ENCODE measurements at regions not wholly inside any gene's neighbourhood (a gene's known extent, or its start where the extent isn't known, plus 50 kb on each side); places are given as distances from the start of the nearest gene placed in this dataset.
"Not testable (repeated sequence)": the region's sequence is repeated elsewhere in the genome, so short reads cannot be mapped to it uniquely, and the experiment has no call there.

GRCh38 chr6:72533606-72534005 lies 88.3 kb upstream of the KCNQ5 start:
- no peak for DNase-seq (ENCODE audit: low read depth)

GRCh38 chr6:72534236-72534635 lies 87.6 kb upstream of the KCNQ5 start:
- DNase-seq (ENCODE audit: low read depth), result no peak

- no peak for DNase-seq (ENCODE audit: low read depth)
Observed at GRCh38 chr6:72535124-72535523, 86.7 kb upstream of the KCNQ5 start.

- no peak for DNase-seq (ENCODE audit: low read depth)
Observed at GRCh38 chr6:72547020-72547419, 74.8 kb upstream of the KCNQ5 start.

GRCh38 chr6:72551470-72551869 lies 70.4 kb upstream of the KCNQ5 start:
- no peak for DNase-seq (ENCODE audit: low read depth)

GRCh38 chr6:72552938-72553337 lies 68.9 kb upstream of the KCNQ5 start:
- no peak for DNase-seq (ENCODE audit: low read depth)

- DNase-seq (ENCODE audit: low read depth), result no peak
Observed at GRCh38 chr6:72553531-72554511, 68.0 kb upstream of the KCNQ5 start.

- no peak for DNase-seq (ENCODE audit: low read depth)
Observed at GRCh38 chr6:72554761-72555221, 67.1 kb upstream of the KCNQ5 start.

GRCh38 chr6:72559067-72559466 lies 62.8 kb upstream of the KCNQ5 start:
- DNase-seq (ENCODE audit: low read depth), result no peak

GRCh38 chr6:72559555-72559954 lies 62.3 kb upstream of the KCNQ5 start:
- no peak for DNase-seq (ENCODE audit: low read depth)

GRCh38 chr6:72560721-72561593 lies 60.9 kb upstream of the KCNQ5 start:
- no peak for DNase-seq (ENCODE audit: low read depth)

GRCh38 chr6:72561629-72562028 lies 60.2 kb upstream of the KCNQ5 start:
- no peak for DNase-seq (ENCODE audit: low read depth)

GRCh38 chr6:72564231-72564630 lies 57.6 kb upstream of the KCNQ5 start:
- DNase-seq (ENCODE audit: low read depth), result no peak

GRCh38 chr6:72571993-72572392 lies 49.9 kb upstream of the KCNQ5 start:
- DNase-seq (ENCODE audit: low read depth), result not testable (repeated sequence)
